NOMO-1 treated with dmso at 0.1 percent for 144 hours (cell line): ENCODE measurements at regions not wholly inside any gene's neighbourhood (a gene's known extent, or its start where the extent isn't known, plus 50 kb on each side); places are given as distances from the start of the nearest gene placed in this dataset.

ENCODE experiments used
- DNase-seq: peaks from one replicate; lab custom pipeline; 2025; ENCODE audit not compliant: unreplicated experiment; lab: John Stamatoyannopoulos, UW

- DNase-seq = no peak
These were observed 189.3 kb upstream of the VGLL2 start for GRCh38 chr6:117076076-117076475.

GRCh38 chr6:117077300-117077699, 188.1 kb upstream of the VGLL2 start:
- DNase-seq = no peak

GRCh38 chr6:117078624-117079023, 186.7 kb upstream of the VGLL2 start:
- DNase-seq = no peak

GRCh38 chr6:117079951-117080350, 185.4 kb upstream of the VGLL2 start:
- DNase-seq = no peak

- no peak for DNase-seq
These were observed 175.8 kb upstream of the VGLL2 start for GRCh38 chr6:117089604-117090003.

GRCh38 chr6:117110146-117110545, 155.2 kb upstream of the VGLL2 start:
- no peak for DNase-seq

GRCh38 chr6:117110737-117111136, 154.6 kb upstream of the VGLL2 start:
- DNase-seq = no peak

- DNase-seq = no peak
These were observed 147.7 kb upstream of the VGLL2 start for GRCh38 chr6:117117652-117118051.

- peak; percentile 67 for DNase-seq
These were observed 146.9 kb upstream of the VGLL2 start for GRCh38 chr6:117118490-117118889.

GRCh38 chr6:117126213-117126612, 139.1 kb upstream of the VGLL2 start:
- DNase-seq = no peak

GRCh38 chr6:117128052-117128451, 137.3 kb upstream of the VGLL2 start:
- DNase-seq = no peak

- no peak for DNase-seq
These were observed 135.2 kb upstream of the VGLL2 start for GRCh38 chr6:117130125-117130524.

GRCh38 chr6:117136702-117137101, 128.7 kb upstream of the VGLL2 start:
- no peak for DNase-seq

GRCh38 chr6:117137711-117138110, 127.6 kb upstream of the VGLL2 start:
- no peak for DNase-seq

- no peak for DNase-seq
These were observed 126.9 kb upstream of the VGLL2 start for GRCh38 chr6:117138425-117138824.

- DNase-seq = no peak
These were observed 126.4 kb upstream of the VGLL2 start for GRCh38 chr6:117138920-117139319.

- no peak for DNase-seq
These were observed 123.2 kb upstream of the VGLL2 start for GRCh38 chr6:117142142-117142541.

GRCh38 chr6:117142995-117143394, 122.4 kb upstream of the VGLL2 start:
- no peak for DNase-seq

GRCh38 chr6:117143647-117144046, 121.7 kb upstream of the VGLL2 start:
- peak; percentile 31 for DNase-seq

- DNase-seq = no peak
These were observed 119.4 kb upstream of the VGLL2 start for GRCh38 chr6:117145940-117146339.

- DNase-seq = no peak
These were observed 116.0 kb upstream of the VGLL2 start for GRCh38 chr6:117149324-117149723.

GRCh38 chr6:117156741-117157140, 108.6 kb upstream of the VGLL2 start:
- DNase-seq = no peak

GRCh38 chr6:117157448-117157847, 107.9 kb upstream of the VGLL2 start:
- no peak for DNase-seq

GRCh38 chr6:117165911-117166499, 99.4 kb upstream of the VGLL2 start:
- no peak for DNase-seq
